ENCODE measurements at regions not wholly inside any gene's neighbourhood (a gene's known extent, or its start where the extent isn't known, plus 50 kb on each side); places are given as distances from the start of the nearest gene placed in this dataset.

- TF ChIP-seq, protein P1, sequence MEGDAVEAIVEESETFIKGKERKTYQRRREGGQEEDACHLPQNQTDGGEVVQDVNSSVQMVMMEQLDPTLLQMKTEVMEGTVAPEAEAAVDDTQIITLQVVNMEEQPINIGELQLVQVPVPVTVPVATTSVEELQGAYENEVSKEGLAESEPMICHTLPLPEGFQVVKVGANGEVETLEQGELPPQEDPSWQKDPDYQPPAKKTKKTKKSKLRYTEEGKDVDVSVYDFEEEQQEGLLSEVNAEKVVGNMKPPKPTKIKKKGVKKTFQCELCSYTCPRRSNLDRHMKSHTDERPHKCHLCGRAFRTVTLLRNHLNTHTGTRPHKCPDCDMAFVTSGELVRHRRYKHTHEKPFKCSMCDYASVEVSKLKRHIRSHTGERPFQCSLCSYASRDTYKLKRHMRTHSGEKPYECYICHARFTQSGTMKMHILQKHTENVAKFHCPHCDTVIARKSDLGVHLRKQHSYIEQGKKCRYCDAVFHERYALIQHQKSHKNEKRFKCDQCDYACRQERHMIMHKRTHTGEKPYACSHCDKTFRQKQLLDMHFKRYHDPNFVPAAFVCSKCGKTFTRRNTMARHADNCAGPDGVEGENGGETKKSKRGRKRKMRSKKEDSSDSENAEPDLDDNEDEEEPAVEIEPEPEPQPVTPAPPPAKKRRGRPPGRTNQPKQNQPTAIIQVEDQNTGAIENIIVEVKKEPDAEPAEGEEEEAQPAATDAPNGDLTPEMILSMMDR (conservative IDR thresholded peaks at IDR 0.05 in 1 of 2, IDR thresholded peaks at IDR 0.05 in 1 of 2; ENCODE audit: low read depth in 1 of 2, low read length in 2 of 2) = no peak
- TF ChIP-seq EZH2 (IDR thresholded peaks at IDR 0.05; ENCODE audit: low read length, missing control alignments) = no peak
Measured at GRCh38 chr18:64260810-64261209, 111.9 kb upstream of the LINC00305 start.

Measured in fibroblast of lung (primary cell).